IPS-20b (cell line): ENCODE measurements at regions not wholly inside any gene's neighbourhood (a gene's known extent, or its start where the extent isn't known, plus 50 kb on each side); places are given as distances from the start of the nearest gene placed in this dataset.
A peak's percentile ranks its signal among the peaks of the same experiment; 100 is the strongest.

Source experiments
- H3K27ac ChIP-seq: one replicate; pipeline ENCODE4 v1.5.1; 2013; ENCODE audit warnings: low read length
- H3K27me3 ChIP-seq: 2 replicates; pipeline ENCODE4 v1.6.1; 2013; ENCODE audit warnings: mild to moderate bottlenecking, low read length, inconsistent platforms; ENCODE audit not compliant: insufficient read depth
- H3K36me3 ChIP-seq: 2 replicates; pipeline ENCODE4 v1.6.1; 2013; ENCODE audit warnings: low read depth, mild to moderate bottlenecking, inconsistent platforms, low read length, moderate library complexity; ENCODE audit not compliant: insufficient read depth
- H3K4me1 ChIP-seq: 2 replicates; pipeline ENCODE4 v1.6.1; 2013; ENCODE audit warnings: mild to moderate bottlenecking, control low read depth, inconsistent platforms, low read length, moderate library complexity; ENCODE audit not compliant: insufficient read depth
- H3K4me3 ChIP-seq: 2 replicates; pipeline ENCODE4 v1.5.1; 2013; ENCODE audit warnings: mild to moderate bottlenecking, low read length, inconsistent platforms
- H3K9ac ChIP-seq: 2 replicates; pipeline ENCODE4 v1.6.1; 2013; ENCODE audit warnings: low read depth, mild to moderate bottlenecking, inconsistent platforms, low read length, moderate library complexity
- H3K9me3 ChIP-seq: 2 replicates; pipeline ENCODE4 v1.6.1; 2013; ENCODE audit warnings: mild to moderate bottlenecking, low read depth, low read length, inconsistent platforms; ENCODE audit not compliant: insufficient read depth

DNA sequence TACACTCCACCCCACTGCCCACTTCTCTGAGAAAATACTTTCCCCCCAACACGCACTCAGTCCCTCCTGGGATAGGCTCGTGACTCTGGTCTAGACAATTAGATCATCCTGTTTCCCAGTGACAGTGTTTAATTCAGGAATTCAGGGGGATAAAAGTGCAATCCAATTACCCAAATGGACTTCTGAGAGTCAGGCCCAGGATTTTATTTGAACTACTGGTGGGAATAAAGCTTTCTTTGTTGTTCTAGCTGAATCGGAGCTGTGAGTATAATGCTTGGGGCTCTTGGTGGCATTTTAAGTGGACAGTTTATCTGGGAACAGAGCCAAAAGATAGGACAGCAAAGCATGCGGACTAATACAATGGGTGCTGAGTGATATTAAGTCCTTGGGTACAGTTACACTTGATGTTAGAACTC lies 683.3 kb downstream of the MAT2B start:
- Histone ChIP-seq H3K4me3 (no peak overlapping the region), H3K9me3 (no peaks in the 10 kb centered on the region), H3K9ac (no peak overlapping the region), H3K27me3 (no peaks in the 10 kb centered on the region), H3K36me3 (no peaks in the 10 kb centered on the region), H3K27ac (no peak overlapping the region), H3K4me1 (peaks cover 22% of the 10 kb centered on the region; the same call in 1 of the 2 replicates)

- no peaks in the 10 kb centered on the region for H3K36me3 ChIP-seq
Measured at GRCh38 chr5:164191240-164191639, 685.8 kb downstream of the MAT2B start.

DNA sequence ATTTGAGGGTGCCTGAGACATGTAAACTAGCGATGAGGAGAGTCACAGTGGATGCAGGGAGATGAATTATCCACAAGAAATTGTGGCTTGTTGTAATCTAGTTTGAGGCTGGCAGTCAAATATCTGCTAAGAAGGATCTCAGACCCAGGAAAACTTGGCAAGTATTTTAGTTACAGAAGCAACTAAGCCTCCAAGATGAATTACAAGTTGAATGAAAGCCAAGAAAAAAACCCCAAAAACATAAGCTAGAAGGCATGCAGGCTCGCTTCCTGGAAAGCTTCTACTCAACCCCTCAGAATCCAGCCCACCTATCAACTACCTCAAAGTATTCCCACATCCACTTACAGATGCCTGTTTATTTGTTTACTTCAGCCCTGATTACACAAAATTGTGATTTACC lies 696.9 kb downstream of the MAT2B start:
- peaks cover 3% of the 10 kb centered on the region; the same call in 1 of the 2 replicates for H3K4me1 ChIP-seq
- peak overlapping the region; percentile 58 for H3K27ac ChIP-seq
- no peak overlapping the region for H3K9ac ChIP-seq
- H3K4me3 ChIP-seq: no peak overlapping the region
- no peaks in the 10 kb centered on the region for H3K36me3 ChIP-seq
- H3K9me3 ChIP-seq: no peaks in the 10 kb centered on the region
- no peaks in the 10 kb centered on the region for H3K27me3 ChIP-seq

More at GRCh38 chr5:164191240-164191639, 685.8 kb downstream of the MAT2B start:
- Histone ChIP-seq H3K9me3 (no peaks in the 10 kb centered on the region), H3K4me1 (peaks cover 12% of the 10 kb centered on the region; the same call in 1 of the 2 replicates), H3K27ac (no peak overlapping the region), H3K9ac (no peak overlapping the region), H3K4me3 (no peak overlapping the region), H3K27me3 (no peaks in the 10 kb centered on the region)

DNA sequence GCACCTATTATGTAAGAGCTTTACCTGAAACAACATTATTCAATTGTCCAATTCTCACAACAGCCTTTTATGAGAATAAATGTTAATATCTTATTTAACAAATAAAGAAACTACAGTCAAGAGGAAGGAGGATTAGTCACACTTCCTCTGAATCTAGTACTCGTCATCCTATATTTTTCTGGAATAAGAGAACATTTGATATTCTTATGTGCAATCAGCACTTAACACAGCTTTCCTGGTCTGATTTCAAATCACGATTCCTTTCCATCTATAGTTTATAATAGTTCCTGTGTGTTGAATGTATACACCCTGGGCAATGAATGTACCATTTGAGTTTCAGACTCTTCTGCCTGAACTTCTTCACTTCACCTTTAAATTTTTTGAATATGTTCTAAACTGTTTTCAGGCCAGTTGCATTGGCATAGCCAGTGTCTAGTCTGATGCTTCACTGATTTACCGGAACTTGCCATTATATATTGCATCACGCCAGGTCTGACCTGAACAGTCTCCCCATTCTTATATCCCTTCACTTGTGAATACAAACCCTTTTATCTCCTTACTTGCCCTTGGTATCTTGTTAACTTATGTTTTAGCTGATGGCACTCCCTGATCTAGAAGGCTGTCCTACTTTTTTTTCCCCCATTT lies 698.3 kb downstream of the MAT2B start:
- Histone ChIP-seq H3K4me1 (peaks cover 3% of the 10 kb centered on the region; the same call in 1 of the 2 replicates), H3K27ac (no peak overlapping the region), H3K27me3 (no peaks in the 10 kb centered on the region), H3K9me3 (no peaks in the 10 kb centered on the region), H3K9ac (no peak overlapping the region), H3K4me3 (no peak overlapping the region), H3K36me3 (no peaks in the 10 kb centered on the region)

DNA sequence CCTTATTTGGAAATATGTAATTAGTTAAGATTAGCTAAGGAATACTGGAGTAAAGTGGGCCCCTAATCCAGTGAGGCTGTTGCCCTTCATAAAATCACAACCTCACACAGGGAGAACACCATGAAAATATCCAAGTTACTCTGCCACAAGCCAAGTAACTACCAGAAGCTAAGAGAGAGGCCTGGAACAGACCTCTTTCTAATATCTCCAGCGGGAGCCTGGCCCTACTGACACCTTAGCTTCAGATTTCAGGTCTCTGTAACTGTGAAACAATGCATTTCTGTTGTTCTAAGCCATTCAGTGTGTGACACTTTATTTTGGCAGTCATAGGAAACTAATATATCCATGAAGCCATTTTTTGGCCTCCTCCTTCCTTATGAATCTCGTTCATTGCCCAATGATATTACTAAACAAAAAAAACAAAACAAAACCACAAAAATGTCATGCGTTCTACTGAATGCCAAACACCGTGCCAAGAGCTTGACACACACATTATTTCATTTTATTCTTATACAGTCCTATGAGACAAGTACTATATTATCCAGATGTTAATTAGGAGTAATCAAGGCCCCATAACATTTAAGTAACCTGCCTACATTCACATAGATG lies 699.0 kb downstream of the MAT2B start:
- H3K9me3 ChIP-seq: no peaks in the 10 kb centered on the region
- H3K27ac ChIP-seq: no peak overlapping the region
- H3K9ac ChIP-seq: no peak overlapping the region
- H3K27me3 ChIP-seq: no peaks in the 10 kb centered on the region
- H3K4me3 ChIP-seq: no peak overlapping the region
- H3K4me1 ChIP-seq: peaks cover 3% of the 10 kb centered on the region; the same call in 1 of the 2 replicates
- no peaks in the 10 kb centered on the region for H3K36me3 ChIP-seq

- no peak overlapping the region for H3K27ac ChIP-seq
- H3K9ac ChIP-seq: no peak overlapping the region
Measured at GRCh38 chr5:164206196-164206595, 700.8 kb downstream of the MAT2B start.

GRCh38 chr5:164207646-164208045 lies 702.2 kb downstream of the MAT2B start:
- H3K9me3 ChIP-seq: no peaks in the 10 kb centered on the region
- H3K36me3 ChIP-seq: no peaks in the 10 kb centered on the region
- no peak overlapping the region for H3K27ac ChIP-seq
- H3K4me1 ChIP-seq: peaks cover under 1% of the 10 kb centered on the region; the same call in 1 of the 2 replicates
- H3K4me3 ChIP-seq: no peak overlapping the region
- H3K27me3 ChIP-seq: no peaks in the 10 kb centered on the region
- no peak overlapping the region for H3K9ac ChIP-seq

More at GRCh38 chr5:164206196-164206595, 700.8 kb downstream of the MAT2B start:
- H3K4me3 ChIP-seq: no peak overlapping the region
- H3K4me1 ChIP-seq: peaks cover 3% of the 10 kb centered on the region; the same call in 1 of the 2 replicates
- H3K9me3 ChIP-seq: no peaks in the 10 kb centered on the region
- H3K36me3 ChIP-seq: no peaks in the 10 kb centered on the region
- no peaks in the 10 kb centered on the region for H3K27me3 ChIP-seq

GRCh38 chr5:164210491-164210890 lies 705.1 kb downstream of the MAT2B start:
- Histone ChIP-seq H3K9me3 (no peaks in the 10 kb centered on the region), H3K9ac (no peak overlapping the region), H3K27ac (no peak overlapping the region), H3K4me3 (no peak overlapping the region), H3K4me1 (no peaks in the 10 kb centered on the region), H3K36me3 (no peaks in the 10 kb centered on the region), H3K27me3 (no peaks in the 10 kb centered on the region)

GRCh38 chr5:164214698-164215097 lies 709.3 kb downstream of the MAT2B start:
- H3K27me3 ChIP-seq: no peaks in the 10 kb centered on the region
- no peaks in the 10 kb centered on the region for H3K9me3 ChIP-seq
- no peaks in the 10 kb centered on the region for H3K4me1 ChIP-seq
- H3K4me3 ChIP-seq: no peak overlapping the region
- no peak overlapping the region for H3K27ac ChIP-seq
- H3K9ac ChIP-seq: no peak overlapping the region
- no peaks in the 10 kb centered on the region for H3K36me3 ChIP-seq

GRCh38 chr5:164217464-164217863 lies 712.0 kb downstream of the MAT2B start:
- H3K9me3 ChIP-seq: no peaks in the 10 kb centered on the region
- H3K27me3 ChIP-seq: no peaks in the 10 kb centered on the region
- H3K9ac ChIP-seq: no peak overlapping the region
- no peak overlapping the region for H3K27ac ChIP-seq
- H3K4me3 ChIP-seq: no peak overlapping the region
- no peaks in the 10 kb centered on the region for H3K36me3 ChIP-seq
- no peaks in the 10 kb centered on the region for H3K4me1 ChIP-seq

- H3K27ac ChIP-seq: no peak overlapping the region
- no peaks in the 10 kb centered on the region for H3K36me3 ChIP-seq
Measured at GRCh38 chr5:164220522-164220921, 715.1 kb downstream of the MAT2B start.

GRCh38 chr5:164224236-164224635 lies 718.8 kb downstream of the MAT2B start:
- Histone ChIP-seq H3K9ac (no peak overlapping the region), H3K9me3 (0 out of 2 replicates have a peak, but pooled peaks cover 7% of the 10 kb centered on the region), H3K4me1 (no peaks in the 10 kb centered on the region), H3K36me3 (no peaks in the 10 kb centered on the region), H3K4me3 (no peak overlapping the region), H3K27me3 (no peaks in the 10 kb centered on the region), H3K27ac (no peak overlapping the region)

More at GRCh38 chr5:164220522-164220921, 715.1 kb downstream of the MAT2B start:
- no peaks in the 10 kb centered on the region for H3K27me3 ChIP-seq
- no peak overlapping the region for H3K4me3 ChIP-seq
- H3K9ac ChIP-seq: no peak overlapping the region
- no peaks in the 10 kb centered on the region for H3K4me1 ChIP-seq
- no peaks in the 10 kb centered on the region for H3K9me3 ChIP-seq
